NCI-H2029 (cell line): ENCODE measurements at regions not wholly inside any gene's neighbourhood (a gene's known extent, or its start where the extent isn't known, plus 50 kb on each side); places are given as distances from the start of the nearest gene placed in this dataset.

Experiments used
- DNase-seq: peaks from one replicate; lab custom pipeline; 2025; lab: John Stamatoyannopoulos, UW

DNA sequence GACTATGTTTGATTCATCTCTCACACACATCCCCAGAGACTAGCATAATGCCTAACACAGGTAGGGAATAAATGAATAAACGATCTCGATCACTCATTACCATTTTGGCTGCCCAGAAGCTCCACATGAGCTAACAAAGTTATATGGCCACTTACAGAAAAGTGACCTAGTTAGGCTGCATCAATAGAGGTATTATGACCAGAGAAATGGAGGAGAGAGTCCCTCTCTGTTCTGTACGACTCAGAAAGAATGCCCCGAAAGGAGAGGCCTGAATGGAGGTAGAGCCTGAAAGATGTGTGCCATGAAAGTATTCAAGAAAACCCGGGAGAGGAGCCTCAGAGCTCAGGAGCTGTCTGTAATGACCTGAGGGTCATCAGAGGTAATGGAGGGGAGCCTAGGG is 208.2 kb upstream of the GRIK3 start:
- DNase-seq: no peak

DNA sequence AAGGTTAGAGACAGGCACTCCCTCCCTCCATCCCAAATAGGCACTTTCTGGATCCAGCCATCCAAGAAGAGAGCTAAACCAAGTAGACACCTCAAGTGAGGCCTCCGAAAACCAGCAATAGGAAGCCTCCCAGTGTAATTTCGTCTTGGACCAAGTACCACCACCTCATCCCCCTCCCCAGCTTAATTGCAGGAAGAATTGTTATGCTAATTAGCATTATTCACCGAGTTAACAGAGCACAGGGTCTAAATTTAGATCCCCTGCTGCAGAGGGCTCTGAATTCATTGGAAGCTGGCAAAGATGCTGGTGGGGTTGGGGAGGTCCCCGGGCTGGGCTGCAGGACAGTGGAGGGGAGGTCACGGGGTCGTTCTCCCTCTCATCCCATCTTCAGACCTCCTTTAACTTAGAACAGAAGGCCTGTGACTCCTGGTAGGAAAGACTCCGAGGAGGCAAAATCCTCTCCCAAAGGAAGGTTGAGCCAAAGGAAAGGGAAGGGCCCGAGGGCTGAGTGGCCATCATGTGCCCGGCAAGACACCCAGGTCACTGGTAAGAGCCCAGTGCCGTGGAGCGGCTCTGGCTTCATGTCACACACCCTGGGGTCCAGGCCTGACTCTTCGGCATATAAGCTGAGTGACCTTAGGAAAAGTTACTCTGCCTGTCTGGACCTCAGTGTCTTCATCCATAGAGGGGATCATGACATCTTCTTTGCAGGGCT is 209.2 kb upstream of the GRIK3 start:
- DNase-seq: no peak

DNA sequence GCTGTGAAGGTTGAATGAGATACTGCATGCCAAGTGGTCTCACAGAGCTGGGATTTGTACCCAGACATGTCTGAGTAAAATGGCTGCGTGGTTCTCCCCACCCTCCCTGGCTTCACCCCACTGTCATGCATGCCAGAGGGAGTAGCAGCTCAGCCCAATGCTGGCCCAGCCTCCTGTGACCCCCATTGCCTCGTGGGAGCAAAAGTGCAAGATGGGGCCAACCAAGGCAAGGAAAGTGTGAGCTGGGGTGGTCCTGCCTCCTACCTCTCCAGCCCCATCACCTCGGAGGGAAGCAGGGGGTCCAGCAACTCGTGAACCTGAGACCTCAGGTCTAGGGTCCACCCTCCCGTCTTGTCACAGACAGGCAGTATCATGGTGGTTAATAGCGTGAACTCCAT is 209.8 kb upstream of the GRIK3 start:
- no peak for DNase-seq

DNA sequence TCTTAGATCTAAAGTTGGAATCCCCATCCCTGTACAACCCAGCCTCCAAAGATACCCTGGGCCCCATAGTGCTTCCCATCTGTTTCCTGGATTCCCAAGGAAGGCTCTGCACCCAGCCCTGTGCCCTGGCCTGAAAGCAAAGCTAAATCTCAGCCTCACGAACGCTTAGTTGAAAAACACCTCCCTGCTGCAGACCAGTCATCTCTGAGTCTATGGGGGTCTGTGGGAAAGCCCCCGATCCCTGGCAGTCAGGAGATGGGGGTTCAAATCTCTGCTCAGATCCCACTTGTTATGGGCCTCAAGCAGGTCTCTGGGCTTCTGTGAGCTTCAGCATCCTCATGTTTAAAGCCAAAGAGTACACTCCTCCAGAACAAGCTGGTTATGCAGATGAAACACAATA is 210.5 kb upstream of the GRIK3 start:
- no peak for DNase-seq

DNA sequence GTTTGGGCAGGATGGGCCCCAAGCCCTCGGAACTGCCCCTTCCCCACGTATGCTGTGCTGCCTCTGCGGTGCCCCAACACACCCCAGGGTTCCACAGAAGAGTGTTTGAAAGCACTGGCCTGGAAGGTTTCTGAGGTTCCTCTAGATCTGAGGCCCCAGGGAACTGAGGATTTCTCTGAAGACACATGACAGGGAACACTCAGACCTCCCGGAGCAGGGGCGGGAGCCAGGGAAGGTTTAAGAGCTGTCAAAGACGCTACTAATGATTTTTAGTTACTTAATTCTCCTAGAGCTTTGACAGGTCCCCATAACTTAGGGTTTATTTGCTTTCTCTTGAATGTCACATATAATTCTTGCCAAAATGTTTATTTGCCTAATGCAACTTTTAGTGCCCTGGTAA is 212.3 kb upstream of the GRIK3 start:
- no peak for DNase-seq

DNA sequence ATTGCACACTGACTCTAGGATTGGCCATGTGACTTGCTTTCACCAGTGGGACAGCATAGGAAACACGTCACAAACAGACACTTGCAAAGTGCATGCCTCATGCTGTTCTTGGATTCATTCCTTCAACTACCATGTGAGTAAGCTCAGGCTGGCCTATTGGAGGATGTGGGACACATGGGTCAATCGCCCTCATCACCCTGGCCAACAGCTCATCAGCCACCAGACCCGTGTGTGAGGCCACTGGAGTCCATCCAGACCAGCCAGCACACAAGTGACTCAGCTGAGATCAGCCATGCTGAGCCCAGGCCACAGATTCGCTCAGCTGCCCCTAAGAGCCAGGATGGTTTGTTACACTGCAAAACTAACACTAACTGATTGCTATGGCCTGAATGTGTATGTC is 216.1 kb upstream of the GRIK3 start:
- no peak for DNase-seq

DNA sequence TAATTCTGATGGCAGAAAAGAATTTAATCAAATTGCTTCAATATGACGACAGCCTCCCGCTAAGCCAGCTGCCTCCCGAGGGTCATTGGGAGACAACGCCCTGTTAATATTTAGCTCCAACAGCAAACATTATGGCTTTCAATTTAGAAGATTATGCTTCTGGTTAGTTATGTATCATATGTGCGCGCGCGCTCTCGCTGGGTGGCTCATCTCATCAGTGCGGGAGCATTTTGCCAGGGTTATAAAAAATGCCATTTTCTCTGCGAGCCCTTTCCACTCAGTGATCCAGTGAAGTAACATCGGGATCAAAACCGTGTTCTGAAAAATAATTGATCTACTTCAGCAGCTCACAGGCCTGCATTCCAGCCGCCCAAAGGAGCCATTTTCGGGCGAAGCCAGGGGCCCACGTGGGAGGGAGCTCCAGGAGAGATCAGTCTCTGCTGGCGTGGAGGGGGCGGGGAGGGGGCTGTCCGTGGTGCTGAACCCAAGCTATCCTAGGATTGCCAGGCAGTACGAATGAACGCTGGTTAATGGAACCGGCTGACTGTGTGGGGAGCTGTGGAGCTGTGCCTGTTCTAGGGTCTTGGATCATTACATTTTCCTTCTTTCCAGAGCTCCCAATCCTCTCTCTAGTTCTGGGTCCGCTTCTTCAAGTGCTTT is 219.1 kb upstream of the ZC3H12A start:
- no peak for DNase-seq

DNA sequence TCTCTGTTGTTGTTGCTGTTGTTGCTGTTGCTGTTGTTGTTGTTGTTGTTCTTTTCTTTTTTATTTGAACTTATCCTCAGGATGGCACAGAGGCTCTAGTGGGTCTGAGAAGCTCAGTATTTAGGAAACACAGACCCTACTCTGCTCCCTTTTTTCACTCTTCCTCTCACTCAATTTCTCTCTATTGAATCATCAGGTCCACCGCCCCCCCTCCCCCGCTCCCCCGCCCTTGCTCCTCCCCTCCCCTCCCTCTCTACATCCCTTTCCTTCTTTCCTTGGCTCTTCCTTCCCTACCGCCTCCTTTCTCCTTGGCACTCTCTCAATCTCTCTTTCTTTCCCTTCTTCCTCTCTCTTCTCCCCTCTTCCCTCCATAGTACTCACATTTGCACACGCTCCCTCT is 218.5 kb upstream of the ZC3H12A start:
- DNase-seq: no peak

DNA sequence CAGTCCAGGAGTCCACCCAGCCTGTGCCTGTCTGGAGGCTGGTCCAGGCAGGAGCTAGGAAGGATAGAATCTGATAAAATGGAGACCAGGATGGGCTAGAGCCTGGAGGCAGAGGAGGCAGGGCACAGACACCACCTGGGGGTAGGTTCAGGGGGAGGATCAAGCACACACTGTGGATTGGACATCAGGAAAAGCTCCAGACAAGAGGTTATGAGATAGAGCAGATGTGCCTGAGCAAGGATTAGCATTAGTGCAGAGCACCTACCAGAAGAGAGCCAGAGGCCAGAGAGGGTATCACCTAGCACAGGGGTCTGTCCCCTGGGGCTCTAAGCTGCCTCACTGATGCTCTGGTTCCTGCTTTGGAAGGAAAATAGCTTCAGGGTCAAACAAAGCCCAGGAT is 216.7 kb upstream of the ZC3H12A start:
- DNase-seq: no peak

DNA sequence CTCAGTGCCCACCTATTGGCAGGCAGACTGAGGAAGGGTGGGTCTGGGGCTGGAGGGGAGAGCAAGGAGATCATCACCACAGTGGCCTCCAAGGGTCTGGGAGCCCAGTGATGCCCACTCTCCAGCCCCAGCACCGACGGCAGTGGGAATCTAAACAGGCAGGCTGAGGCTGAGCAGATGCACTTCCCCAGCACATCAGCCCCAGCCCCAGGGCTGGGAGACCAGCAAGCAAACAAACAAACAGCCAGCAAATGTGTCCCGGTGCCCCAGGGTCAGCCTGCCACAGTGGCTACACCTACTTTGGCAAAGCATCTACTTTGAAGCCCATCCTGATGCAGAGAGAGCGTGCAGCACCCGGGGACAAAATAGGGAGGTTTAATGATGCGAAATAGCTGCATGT is 216.3 kb upstream of the ZC3H12A start:
- DNase-seq: no peak

DNA sequence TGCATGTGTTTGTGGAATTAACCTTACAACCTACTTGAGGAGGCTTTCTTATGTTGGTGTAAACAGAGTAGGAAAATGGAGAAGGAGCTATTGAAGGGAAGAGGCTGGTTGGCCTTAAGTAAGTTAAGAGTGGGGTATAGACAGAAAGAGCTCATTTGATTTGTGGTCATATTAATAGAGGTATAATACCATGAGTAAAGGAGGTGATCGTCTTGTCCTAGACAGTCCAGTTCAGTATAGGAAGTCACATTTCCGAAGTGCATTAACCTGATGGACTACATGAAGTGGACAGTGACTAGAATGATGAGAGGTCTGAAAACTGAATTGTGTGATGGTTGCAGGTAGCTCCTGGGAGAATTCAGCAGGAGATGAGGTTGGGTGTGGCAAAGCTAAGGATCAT is 215.4 kb upstream of the ZC3H12A start:
- no peak for DNase-seq

DNA sequence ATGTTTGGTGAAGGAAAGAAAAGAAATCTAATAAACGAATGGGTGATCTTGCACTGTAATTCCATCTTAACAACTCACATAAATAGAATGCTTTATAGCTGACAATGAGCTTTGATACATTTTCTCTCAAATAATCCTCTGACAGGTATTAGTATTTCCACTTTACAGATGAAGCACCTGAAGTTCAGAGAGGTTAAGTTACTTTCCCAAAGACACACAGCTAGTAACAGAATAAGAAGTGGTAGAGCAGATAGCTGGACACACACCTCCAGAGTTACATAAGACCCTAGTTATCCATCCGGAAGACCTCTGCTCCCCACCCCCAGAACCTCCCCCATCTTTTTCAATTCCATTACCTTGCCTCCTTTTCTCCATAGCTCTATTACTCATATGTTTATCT is 213.3 kb upstream of the ZC3H12A start:
- no peak for DNase-seq

DNA sequence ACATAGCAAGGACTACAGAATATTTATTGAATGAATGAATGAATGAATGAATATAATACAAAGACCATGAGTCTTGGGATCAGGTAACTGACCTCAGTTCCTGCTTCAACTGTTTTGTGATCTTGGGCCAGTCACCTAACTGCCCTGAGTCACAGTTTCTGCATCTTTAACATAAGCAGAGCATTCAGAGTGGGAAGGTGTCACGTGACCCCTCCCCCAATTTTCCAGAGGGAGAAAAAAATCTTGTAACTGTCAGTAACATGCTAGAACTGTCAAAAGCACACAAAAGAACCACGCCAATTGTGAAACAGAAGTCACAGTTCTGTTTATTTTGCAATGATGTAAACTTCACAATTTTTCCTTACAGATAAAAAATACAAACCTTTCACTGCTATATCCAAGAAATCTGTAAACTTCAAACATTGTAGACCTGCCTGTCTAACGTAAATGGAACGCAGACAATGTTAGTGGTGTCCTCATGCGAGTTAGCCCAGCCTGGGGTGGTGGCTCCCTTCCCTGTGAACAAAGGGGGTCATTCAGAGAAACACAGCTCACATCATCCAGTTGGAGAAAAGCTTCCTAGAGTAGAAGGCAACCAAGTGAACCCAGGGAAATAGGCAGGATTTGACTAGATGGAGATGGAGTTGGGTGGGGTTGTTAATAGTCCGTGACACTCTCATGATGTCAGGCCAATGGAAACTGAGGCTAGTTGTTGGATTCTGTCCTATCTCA is 211.8 kb upstream of the ZC3H12A start:
- no peak for DNase-seq

DNA sequence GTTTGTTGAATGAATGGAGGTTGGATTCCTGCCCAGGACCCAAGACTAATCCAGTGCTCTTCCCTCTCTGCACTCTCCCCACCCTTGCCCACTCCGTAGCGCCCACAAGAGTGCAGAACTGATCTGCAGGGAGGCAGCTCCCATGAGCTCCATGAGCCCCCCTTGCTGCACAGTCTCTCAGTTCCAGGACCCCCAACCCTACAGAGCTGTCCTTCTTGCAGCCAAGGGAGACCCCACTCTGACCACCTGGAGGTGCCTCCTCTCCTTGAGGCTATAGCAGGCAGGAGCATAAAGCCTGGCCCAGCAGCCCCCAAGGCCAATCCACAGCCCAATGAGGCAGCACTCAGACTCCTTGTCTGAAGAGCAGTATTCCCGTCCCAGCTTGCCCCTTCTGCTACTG is 209.2 kb upstream of the ZC3H12A start:
- DNase-seq: peak; percentile 66

DNA sequence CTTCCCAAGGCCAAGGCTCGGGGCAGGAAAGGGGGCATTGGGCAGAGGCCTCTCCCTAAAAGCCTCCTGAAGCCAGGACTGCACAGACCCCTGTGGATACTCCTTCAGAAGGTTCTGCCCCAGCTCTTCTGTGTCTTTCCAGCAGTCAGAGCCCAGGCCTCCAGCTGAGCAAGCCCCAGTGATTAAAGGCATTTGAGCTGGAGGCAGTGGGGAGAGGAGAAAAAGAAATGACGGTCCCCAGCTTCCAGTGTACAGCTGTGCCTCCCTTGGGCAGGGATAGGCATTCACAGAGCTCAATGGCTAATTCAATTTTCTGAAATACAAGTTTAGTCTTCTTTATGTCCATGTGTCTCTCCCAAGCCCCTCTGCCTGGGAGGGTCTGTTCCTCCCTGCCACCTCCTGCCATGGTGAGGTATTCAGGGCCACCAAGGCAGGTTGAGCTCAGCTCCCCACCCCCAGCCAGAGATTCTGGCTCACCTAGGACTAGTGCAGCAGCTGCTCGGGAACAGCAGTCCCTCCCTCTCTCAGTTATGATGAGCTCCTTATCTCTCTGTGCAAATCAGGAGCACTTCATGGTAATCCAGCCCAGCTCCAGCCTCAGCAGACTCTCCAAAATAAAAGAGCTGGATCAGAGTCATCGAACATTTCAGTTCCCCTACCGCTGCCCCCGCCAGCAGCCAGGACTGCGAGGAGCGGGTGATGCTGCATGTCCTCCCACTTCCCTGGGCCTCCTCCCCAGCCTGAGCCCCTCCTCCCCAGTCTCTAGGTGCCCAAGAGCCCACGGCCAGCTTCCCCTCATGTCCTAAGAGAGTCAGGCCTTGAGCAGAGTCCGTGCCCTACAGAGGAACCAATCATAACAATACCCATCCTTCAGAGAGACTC is 208.4 kb upstream of the ZC3H12A start:
- DNase-seq: peak; percentile 84

DNA sequence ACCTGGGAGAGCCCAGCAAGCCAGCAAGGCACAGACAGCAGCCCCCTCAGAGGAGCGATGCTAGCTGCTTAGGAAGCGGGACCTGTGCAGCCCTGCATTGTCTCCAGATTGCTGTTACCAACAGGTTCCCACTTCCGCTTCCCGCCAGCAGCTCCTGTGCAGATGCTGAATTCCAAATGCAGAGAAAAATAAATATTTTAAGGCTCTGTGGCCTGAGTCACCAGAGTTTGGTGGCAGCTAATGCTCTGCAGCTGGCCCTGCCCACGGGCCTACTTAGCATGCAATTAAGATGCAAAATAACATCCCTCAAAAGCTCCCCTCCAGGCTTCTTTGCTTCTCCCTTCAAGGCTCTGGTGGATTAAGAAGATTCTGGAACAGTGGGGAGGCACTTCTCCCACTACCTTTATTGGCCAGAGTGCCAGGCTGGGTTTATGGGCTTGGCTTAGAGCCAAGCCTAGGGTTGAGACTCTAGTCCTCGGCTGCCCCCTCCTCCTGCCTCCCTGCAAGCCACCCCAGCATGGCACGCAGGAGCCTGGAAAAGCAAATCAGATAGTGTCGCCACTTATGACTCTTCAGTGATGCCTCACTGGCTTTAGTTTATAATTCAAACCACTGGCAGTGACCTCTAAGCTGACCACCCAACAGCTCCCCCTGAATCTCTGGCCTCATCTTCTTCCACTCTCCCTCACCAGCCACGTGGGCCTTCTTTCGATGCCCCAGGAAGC is 207.1 kb upstream of the ZC3H12A start:
- DNase-seq: peak; percentile 73

DNA sequence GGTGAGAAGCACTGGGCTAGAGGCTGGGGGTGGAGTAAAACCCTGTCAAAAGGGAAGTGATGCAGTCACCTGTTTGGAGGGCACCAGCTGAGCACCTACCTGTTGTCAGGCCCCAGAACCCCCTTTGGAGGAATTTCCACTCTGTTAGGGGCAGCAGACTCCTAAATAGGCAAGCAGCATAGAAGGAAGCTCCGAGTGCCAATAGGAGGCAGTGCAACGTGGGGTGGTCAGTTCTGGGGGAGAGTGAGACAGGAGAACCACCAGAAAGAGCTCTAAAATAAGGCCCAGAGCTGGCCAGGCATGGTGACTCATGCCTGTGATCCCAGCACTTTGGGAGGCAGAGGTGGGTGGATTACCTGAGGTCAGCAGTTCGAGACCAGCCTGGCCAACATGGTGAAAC is 203.7 kb upstream of the ZC3H12A start:
- no peak for DNase-seq

DNA sequence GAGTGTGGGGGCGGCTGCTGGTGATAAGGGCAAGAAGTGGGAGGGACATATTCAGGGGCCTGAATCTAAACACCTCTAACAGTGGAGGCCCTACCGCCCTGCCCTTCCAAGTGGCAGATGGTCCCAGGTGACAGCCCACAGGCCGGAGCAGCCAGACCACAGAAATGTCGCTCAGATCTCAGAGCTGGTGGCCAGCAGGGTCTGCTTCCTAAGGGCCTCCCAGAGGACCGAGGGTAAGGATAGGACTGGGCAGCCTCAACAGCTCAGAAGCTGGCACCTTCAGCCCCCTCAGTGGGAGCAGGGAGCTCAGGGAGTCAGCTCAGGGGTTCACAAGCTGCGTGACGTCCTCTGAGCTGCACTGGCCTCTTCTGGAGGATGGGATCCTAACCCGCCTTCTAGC is 201.8 kb upstream of the ZC3H12A start:
- no peak for DNase-seq

DNA sequence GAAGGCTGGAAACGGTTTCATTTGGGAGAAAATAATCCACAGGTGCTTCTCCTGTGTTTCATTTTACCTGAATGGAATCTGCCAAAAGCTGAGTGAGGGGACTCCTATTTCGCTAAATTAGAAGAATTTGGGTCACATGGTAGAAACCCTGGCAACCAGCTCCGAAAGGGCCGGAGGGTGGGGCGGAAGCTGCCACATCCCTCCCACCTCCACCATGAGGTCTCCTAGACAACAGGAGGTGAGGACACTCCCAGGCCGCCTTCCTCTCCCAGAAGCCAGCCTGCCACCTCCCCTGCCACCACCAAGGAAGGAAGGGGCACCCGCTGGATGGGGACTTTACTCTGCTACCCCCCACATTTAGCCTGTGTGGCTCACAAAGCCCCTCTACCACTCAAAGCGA is 199.9 kb upstream of the ZC3H12A start:
- DNase-seq: no peak

DNA sequence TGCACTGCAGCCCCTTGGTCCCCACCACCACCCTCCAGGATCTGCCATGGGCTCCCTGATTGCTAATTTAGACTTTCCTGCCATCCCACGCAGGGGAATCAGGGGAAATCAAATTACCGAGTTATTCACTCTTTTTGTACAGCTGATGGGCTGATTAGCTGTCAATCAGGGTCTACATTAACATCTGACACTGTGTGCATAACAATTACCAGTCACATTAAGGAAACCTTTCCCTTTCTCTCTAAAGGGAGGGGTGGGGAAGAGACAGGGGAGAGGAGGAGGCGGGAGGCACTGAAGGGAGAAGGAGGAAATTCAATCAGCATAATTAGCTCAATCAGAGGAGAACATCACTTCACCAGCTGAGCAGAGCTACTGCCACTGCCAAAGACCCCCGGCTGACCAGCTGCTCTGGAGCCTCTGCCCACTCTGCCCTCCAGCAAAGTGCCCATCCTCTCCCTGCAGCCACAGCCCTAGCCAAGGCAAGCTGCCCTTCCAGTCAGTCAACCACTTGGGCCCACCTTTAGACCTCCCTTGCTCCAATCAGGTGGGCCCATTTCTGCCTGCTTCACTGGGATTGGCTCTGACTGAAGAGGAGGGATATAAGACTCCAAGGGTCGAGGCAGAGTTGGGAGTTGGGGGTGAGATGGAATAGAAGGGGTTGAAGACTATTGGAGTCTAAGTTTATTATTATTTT is 199.3 kb upstream of the ZC3H12A start:
- no peak for DNase-seq

DNA sequence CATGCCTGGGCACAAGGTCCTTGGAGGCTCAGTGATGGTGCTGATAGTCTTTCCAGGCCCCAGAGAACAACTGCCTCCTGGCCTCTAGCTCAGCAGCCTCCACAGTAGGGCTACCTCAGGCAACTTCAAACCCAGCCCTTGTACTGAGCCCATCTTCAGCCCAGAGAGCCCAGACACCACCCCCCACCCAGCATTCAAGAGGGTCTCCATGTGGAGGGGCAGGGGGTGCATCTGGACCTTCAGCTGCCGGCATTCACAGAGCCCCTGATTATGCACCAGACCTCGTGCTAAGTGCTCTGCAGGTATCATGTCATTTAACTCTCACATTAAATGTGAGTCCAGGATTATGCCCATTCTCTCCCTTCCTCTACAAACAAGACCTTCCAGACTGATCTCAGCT is 197.0 kb upstream of the ZC3H12A start:
- no peak for DNase-seq
